ENCODE measurements at regions not wholly inside any gene's neighbourhood (a gene's known extent, or its start where the extent isn't known, plus 50 kb on each side); places are given as distances from the start of the nearest gene placed in this dataset.

GRCh38 chr5:6236170-6236793, 142.1 kb downstream of the MED10 start:
- DNase-seq: no peak

- no peak for DNase-seq
These were observed 142.6 kb downstream of the MED10 start for GRCh38 chr5:6235726-6236125.

GRCh38 chr5:6228257-6229250, 149.8 kb downstream of the MED10 start:
- DNase-seq: no peak

GRCh38 chr5:6225121-6225607, 153.2 kb downstream of the MED10 start:
- no peak for DNase-seq

- DNase-seq: no peak
These were observed 153.9 kb downstream of the MED10 start for GRCh38 chr5:6224406-6224805.

- no peak for DNase-seq
These were observed 155.4 kb downstream of the MED10 start for GRCh38 chr5:6222899-6223298.

- no peak for DNase-seq
These were observed 156.2 kb downstream of the MED10 start for GRCh38 chr5:6222121-6222520.

GRCh38 chr5:6221141-6221626, 157.2 kb downstream of the MED10 start:
- no peak for DNase-seq

- DNase-seq: no peak
These were observed 157.8 kb downstream of the MED10 start for GRCh38 chr5:6220346-6221088.

- no peak for DNase-seq
These were observed 159.8 kb downstream of the MED10 start for GRCh38 chr5:6218517-6218916.

GRCh38 chr5:6218116-6218515, 160.2 kb downstream of the MED10 start:
- DNase-seq: no peak

GRCh38 chr5:6216471-6217075, 161.8 kb downstream of the MED10 start:
- no peak for DNase-seq

- no peak for DNase-seq
These were observed 162.5 kb downstream of the MED10 start for GRCh38 chr5:6215891-6216290.

- DNase-seq: no peak
These were observed 166.1 kb downstream of the MED10 start for GRCh38 chr5:6212244-6212643.

- DNase-seq: no peak
These were observed 171.8 kb downstream of the MED10 start for GRCh38 chr5:6206501-6206900.

- no peak for DNase-seq
These were observed 175.4 kb downstream of the MED10 start for GRCh38 chr5:6202968-6203365.

GRCh38 chr5:6202149-6202967, 176.0 kb downstream of the MED10 start:
- no peak for DNase-seq

GRCh38 chr5:6201631-6202030, 176.7 kb downstream of the MED10 start:
- DNase-seq: peak in 1 of 3 donors; percentile 2

- DNase-seq: no peak
These were observed 179.8 kb downstream of the MED10 start for GRCh38 chr5:6198531-6198930.

GRCh38 chr5:6197427-6197826, 180.9 kb downstream of the MED10 start:
- DNase-seq: no peak

Data from muscle of back (tissue), 3 donors.